ENCODE measurements at regions not wholly inside any gene's neighbourhood (a gene's known extent, or its start where the extent isn't known, plus 50 kb on each side); places are given as distances from the start of the nearest gene placed in this dataset.

- no peak for DNase-seq
- no peaks in the 10 kb centered on the region for H3K36me3 ChIP-seq
- no peak overlapping the region for H3K4me3 ChIP-seq
- no peaks in the 10 kb centered on the region for H3K4me1 ChIP-seq
- H3K27me3 ChIP-seq: no peaks in the 10 kb centered on the region
- no peak for TF ChIP-seq CTCF (IDR thresholded peaks at IDR 0.05)
- H3K9me3 ChIP-seq: no peaks in the 10 kb centered on the region
- intact Hi-C loops (cut with DNase I; ENCODE audit: low total_unique reads): no loop called here
- no peak overlapping the region for H3K27ac ChIP-seq
These were observed 543.7 kb upstream of the CNTNAP5 start for GRCh38 chr2:123481406-123481805.

- Histone ChIP-seq H3K4me1 (no peaks in the 10 kb centered on the region), H3K36me3 (no peaks in the 10 kb centered on the region), H3K4me3 (no peak overlapping the region), H3K27ac (no peak overlapping the region), H3K27me3 (no peaks in the 10 kb centered on the region), H3K9me3 (no peaks in the 10 kb centered on the region)
- no peak for DNase-seq
- TF ChIP-seq CTCF (IDR thresholded peaks at IDR 0.05): no peak
- intact Hi-C loops (cut with DNase I; ENCODE audit: low total_unique reads): no loop called here
These were observed 540.0 kb upstream of the CNTNAP5 start for GRCh38 chr2:123485056-123485455.

- no peak overlapping the region for H3K4me3 ChIP-seq
- H3K27ac ChIP-seq: no peak overlapping the region
- H3K36me3 ChIP-seq: no peaks in the 10 kb centered on the region
- no peaks in the 10 kb centered on the region for H3K4me1 ChIP-seq
- no peak for TF ChIP-seq CTCF (IDR thresholded peaks at IDR 0.05)
- intact Hi-C loops (cut with DNase I; ENCODE audit: low total_unique reads): no loop called here
- H3K9me3 ChIP-seq: no peaks in the 10 kb centered on the region
- no peak for DNase-seq
- H3K27me3 ChIP-seq: no peaks in the 10 kb centered on the region
These were observed 531.4 kb upstream of the CNTNAP5 start for GRCh38 chr2:123493687-123494086.

- Histone ChIP-seq H3K36me3 (no peaks in the 10 kb centered on the region), H3K4me1 (no peaks in the 10 kb centered on the region), H3K27me3 (no peaks in the 10 kb centered on the region), H3K27ac (no peak overlapping the region), H3K4me3 (no peak overlapping the region), H3K9me3 (no peaks in the 10 kb centered on the region)
- DNase-seq: no peak
- no peak for TF ChIP-seq CTCF (IDR thresholded peaks at IDR 0.05)
- intact Hi-C loops (cut with DNase I; ENCODE audit: low total_unique reads): no loop called here
These were observed 529.8 kb upstream of the CNTNAP5 start for GRCh38 chr2:123495241-123495640.

DNA sequence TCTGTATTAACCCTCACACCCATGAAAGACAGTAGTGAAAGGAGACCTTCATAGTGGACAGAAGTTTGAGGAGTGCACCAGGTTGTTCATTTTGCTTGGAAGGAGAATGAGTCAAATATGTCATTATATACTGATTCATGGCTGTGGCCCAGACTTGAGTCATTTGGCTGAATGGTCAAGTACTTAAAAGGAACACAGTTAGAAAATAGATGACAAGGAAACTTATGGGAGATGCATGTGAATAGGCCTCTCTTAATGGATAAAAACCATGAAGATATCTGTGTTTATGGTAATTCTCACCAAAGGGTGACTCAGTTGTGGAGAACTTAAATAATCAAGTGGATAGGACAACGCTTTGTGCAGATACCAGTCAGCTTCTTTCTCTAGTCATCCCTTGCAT, 524.7 kb upstream of the CNTNAP5 start:
- DNase-seq: no peak
- H3K4me1 ChIP-seq: no peaks in the 10 kb centered on the region
- intact Hi-C loops (cut with DNase I; ENCODE audit: low total_unique reads): no loop called here

More for the DNA sequence above, 524.7 kb upstream of the CNTNAP5 start:
- H3K27me3 ChIP-seq: no peaks in the 10 kb centered on the region
- H3K9me3 ChIP-seq: no peaks in the 10 kb centered on the region
- no peak overlapping the region for H3K4me3 ChIP-seq
- no peak for TF ChIP-seq CTCF (IDR thresholded peaks at IDR 0.05)
- no peaks in the 10 kb centered on the region for H3K36me3 ChIP-seq
- H3K27ac ChIP-seq: no peak overlapping the region

All from tibial artery (tissue), 4 donors.